ENCODE measurements at regions not wholly inside any gene's neighbourhood (a gene's known extent, or its start where the extent isn't known, plus 50 kb on each side); places are given as distances from the start of the nearest gene placed in this dataset.
A peak's percentile ranks its signal among the peaks of the same experiment; 100 is the strongest.
"Not testable (repeated sequence)": the region's sequence is repeated elsewhere in the genome, so short reads cannot be mapped to it uniquely, and the experiment has no call there.

- peak; percentile 7 for DNase-seq (ENCODE audit: low read depth)
Measured at GRCh38 chrX:155819966-155820491, 61.1 kb upstream of the VAMP7 start.

GRCh38 chrX:155819525-155819924 lies 61.6 kb upstream of the VAMP7 start:
- DNase-seq (ENCODE audit: low read depth) = no peak

- not testable (repeated sequence) for DNase-seq (ENCODE audit: low read depth)
Measured at GRCh38 chrX:155814391-155814790, 66.8 kb upstream of the VAMP7 start.

- no peak for DNase-seq (ENCODE audit: low read depth)
Measured at GRCh38 chrX:155779831-155780230, 101.3 kb upstream of the VAMP7 start.

GRCh38 chrX:155778844-155779553 lies 102.1 kb upstream of the VAMP7 start:
- DNase-seq (ENCODE audit: low read depth) = no peak

- no peak for DNase-seq (ENCODE audit: low read depth)
Measured at GRCh38 chrX:155774387-155774786, 106.8 kb upstream of the VAMP7 start.

- DNase-seq (ENCODE audit: low read depth) = no peak
Measured at GRCh38 chrX:155767876-155768769, 113.0 kb upstream of the VAMP7 start.

- DNase-seq (ENCODE audit: low read depth) = peak; percentile 1
Measured at GRCh38 chrX:155767051-155767875, 113.9 kb upstream of the VAMP7 start.

GRCh38 chrX:155766321-155766720 lies 114.8 kb upstream of the VAMP7 start:
- DNase-seq (ENCODE audit: low read depth) = no peak

- no peak for DNase-seq (ENCODE audit: low read depth)
Measured at GRCh38 chrX:155761185-155761584, 120.0 kb upstream of the VAMP7 start.

GRCh38 chrX:155757046-155757759 lies 123.9 kb upstream of the VAMP7 start:
- DNase-seq (ENCODE audit: low read depth) = no peak

GRCh38 chrX:155755706-155756337 lies 125.3 kb upstream of the VAMP7 start:
- no peak for DNase-seq (ENCODE audit: low read depth)

- no peak for DNase-seq (ENCODE audit: low read depth)
Measured at GRCh38 chrX:155751131-155751530, 130.0 kb upstream of the VAMP7 start.

GRCh38 chrX:155747520-155747919 lies 133.6 kb upstream of the VAMP7 start:
- no peak for DNase-seq (ENCODE audit: low read depth)

GRCh38 chrX:155745792-155746191 lies 133.0 kb upstream of the TMLHE start:
- no peak for DNase-seq (ENCODE audit: low read depth)

- no peak for DNase-seq (ENCODE audit: low read depth)
Measured at GRCh38 chrX:155744534-155744933, 131.8 kb upstream of the TMLHE start.

GRCh38 chrX:155728335-155728734 lies 115.6 kb upstream of the TMLHE start:
- not testable (repeated sequence) for DNase-seq (ENCODE audit: low read depth)

GRCh38 chrX:155718972-155719586 lies 106.3 kb upstream of the TMLHE start:
- no peak for DNase-seq (ENCODE audit: low read depth)

- no peak for DNase-seq (ENCODE audit: low read depth)
Measured at GRCh38 chrX:155715141-155715540, 102.4 kb upstream of the TMLHE start.

- no peak for DNase-seq (ENCODE audit: low read depth)
Measured at GRCh38 chrX:155695419-155695818, 82.7 kb upstream of the TMLHE start.

GRCh38 chrX:155694649-155695048 lies 81.9 kb upstream of the TMLHE start:
- DNase-seq (ENCODE audit: low read depth) = no peak

All from activated T-helper 1 cell treated with Interleukin-2 at 50 U/mL for 16 hours (primary cell).